ENCODE measurements at regions not wholly inside any gene's neighbourhood (a gene's known extent, or its start where the extent isn't known, plus 50 kb on each side); places are given as distances from the start of the nearest gene placed in this dataset.

- TF ChIP-seq JUND (IDR thresholded peaks at IDR 0.05): no peak
- no peak for TF ChIP-seq REST (IDR thresholded peaks at IDR 0.05)
- no peak for TF ChIP-seq CTCF (IDR thresholded peaks at IDR 0.05; ENCODE audit: low read depth, low read length, missing input control)
- TF ChIP-seq GABPA (IDR thresholded peaks at IDR 0.05 in 1 of 2, conservative IDR thresholded peaks at IDR 0.05 in 1 of 2): no peak
- no peak for TF ChIP-seq ZBTB33 (IDR thresholded peaks at IDR 0.05)
- TF ChIP-seq TAF1 (conservative IDR thresholded peaks at IDR 0.05): no peak
- TF ChIP-seq MAX (IDR thresholded peaks at IDR 0.05): no peak
- TF ChIP-seq RAD21 (IDR thresholded peaks at IDR 0.05): no peak
- no peak for TF ChIP-seq YY1 (IDR thresholded peaks at IDR 0.05)
- TF ChIP-seq SP1 (IDR thresholded peaks at IDR 0.05): no peak
- TF ChIP-seq FOXA1 (IDR thresholded peaks at IDR 0.05): no peak
These were observed 105.1 kb downstream of the SEC16B start for GRCh38 chr1:177864538-177865305.
